SK-N-SH (cell line): ENCODE measurements at regions not wholly inside any gene's neighbourhood (a gene's known extent, or its start where the extent isn't known, plus 50 kb on each side); places are given as distances from the start of the nearest gene placed in this dataset.

Experiments
- CTCF ChIA-PET: fragments of 300-600, 350-600 bp; formaldehyde crosslinking; extraction: SDS; loops from one replicate; lab custom pipeline; 2021; lab: Yijun Ruan, JAX
- POLR2A ChIA-PET: fragments of 350-600 bp; sonication (Branson Sonifier 250); formaldehyde crosslinking; extraction: SDS; loops from one replicate; lab custom pipeline; 2020; ENCODE audit warnings: antibody characterized with exemption, inconsistent platforms; lab: Yijun Ruan, JAX
- DNase-seq: peaks from one replicate; pipeline ENCODE4 v3.0.0; 2012
- H2AFZ ChIP-seq: fragments of 200-600 bp; sonication (generic); 2 replicates; pipeline ENCODE4 v1.8.1; 2016; ENCODE audit warnings: antibody characterized with exemption, mild to moderate bottlenecking, low read depth
- H3F3A ChIP-seq: fragments of 200-600 bp; sonication (generic); replicated peaks from 2 replicates; pipeline ENCODE3; 2016; ENCODE audit warnings: antibody characterized with exemption, mild to moderate bottlenecking; ENCODE audit not compliant: insufficient read depth
- H3K27ac ChIP-seq, 2 experiments: fragments of 200-500 bp in 1 of 2; fragments of 200-600 bp in 1 of 2; sonication (Bioruptor generic) in 1 of 2; sonication (generic), shearing (Covaris generic) in 1 of 2; 2 replicates each; pipeline versions ENCODE4 v1.5.1 to v1.6.1; 2014 to 2016; ENCODE audit warnings: low read depth in 2 of 2, inconsistent platforms in 1 of 2, low read length in 1 of 2, mild to moderate bottlenecking in 1 of 2, mixed read lengths in 1 of 2
- H3K27me3 ChIP-seq: fragments of 200-600 bp; sonication (generic), shearing (Covaris generic); 2 replicates; pipeline ENCODE4 v1.6.1; 2016; ENCODE audit warnings: mixed run types; ENCODE audit not compliant: insufficient read depth
- H3K36me3 ChIP-seq, 2 experiments: fragments of 200-500 bp in 1 of 2; fragments of 200-600 bp in 1 of 2; sonication (Bioruptor generic) in 1 of 2; sonication (generic) in 1 of 2; replicated peaks in 1 of 2; 2 replicates each; pipeline versions ENCODE3 to v1.5.1; 2014 to 2016; ENCODE audit warnings: low read length in 1 of 2, mild to moderate bottlenecking in 1 of 2; ENCODE audit not compliant: insufficient read depth in 2 of 2, control insufficient read depth in 1 of 2
- H3K4me1 ChIP-seq, 2 experiments: fragments of 200-500 bp in 1 of 2; fragments of 200-600 bp in 1 of 2; sonication (Bioruptor generic) in 1 of 2; sonication (generic), shearing (Covaris generic) in 1 of 2; 2 replicates each; pipeline versions ENCODE4 v1.5.1 to v1.6.1; 2014 to 2016; ENCODE audit warnings: low read depth in 1 of 2, low read length in 1 of 2, mixed run types in 1 of 2; ENCODE audit not compliant: insufficient read depth in 2 of 2, control insufficient read depth in 1 of 2
- H3K4me2 ChIP-seq: fragments of 200-600 bp; sonication (generic), shearing (Covaris generic); 2 replicates; pipeline ENCODE4 v1.6.1; 2017; ENCODE audit warnings: mixed run types
- H3K4me3 ChIP-seq, 2 experiments: fragments of 200-500 bp in 1 of 2; fragments of 200-600 bp in 1 of 2; sonication (Bioruptor generic) in 1 of 2; sonication (generic), shearing (Covaris generic) in 1 of 2; 2 replicates each; pipeline versions ENCODE4 v1.5.1 to v1.8.1; 2014 to 2016; ENCODE audit warnings: low read depth in 2 of 2, inconsistent platforms in 1 of 2, low read length in 1 of 2, mild to moderate bottlenecking in 1 of 2, mixed read lengths in 1 of 2, moderate library complexity in 1 of 2
- H3K79me2 ChIP-seq: fragments of 200-600 bp; sonication (generic); 2 replicates; pipeline ENCODE4 v1.8.1; 2017; ENCODE audit warnings: mild to moderate bottlenecking; ENCODE audit not compliant: insufficient read depth
- H3K9ac ChIP-seq: fragments of 200-600 bp; sonication (generic); 2 replicates; pipeline ENCODE4 v1.6.1; 2017; ENCODE audit warnings: mixed run types
- H3K9me2 ChIP-seq: fragments of 200-600 bp; sonication (generic); 2 replicates; pipeline ENCODE4 v1.6.1; 2017; ENCODE audit warnings: mixed run types
- H3K9me3 ChIP-seq: fragments of 200-600 bp; sonication (generic); 2 replicates; pipeline ENCODE4 v1.6.1; 2017; ENCODE audit warnings: mixed run types, mild to moderate bottlenecking, moderate library complexity
- H4K20me1 ChIP-seq: fragments of 200-600 bp; sonication (generic); 2 replicates; pipeline ENCODE4 v1.6.1; 2017; ENCODE audit warnings: mild to moderate bottlenecking, mixed run types; ENCODE audit not compliant: insufficient read depth
- FOSL2 ChIP-seq: IDR thresholded peaks from 2 replicates; pipeline ENCODE4 v1.4.0; 2012; ENCODE audit warnings: low read depth, mild to moderate bottlenecking, moderate library complexity, borderline replicate concordance
- FOXM1 ChIP-seq: IDR thresholded peaks from 2 replicates; pipeline ENCODE4 v1.4.0; 2012; ENCODE audit warnings: low read depth, mild to moderate bottlenecking
- GATA2 ChIP-seq: sonication (generic); formaldehyde crosslinking; IDR thresholded peaks from 2 replicates; pipeline ENCODE4 v1.5.0; 2020; ENCODE audit warnings: mild to moderate bottlenecking, missing genetic modification reagents
- JUND ChIP-seq: IDR thresholded peaks from 2 replicates; pipeline ENCODE4 v1.4.0; 2012
- MEF2A ChIP-seq: IDR thresholded peaks from 2 replicates; pipeline ENCODE4 v1.4.0; 2012; ENCODE audit warnings: low read depth, borderline replicate concordance
- MXI1 ChIP-seq: IDR thresholded peaks from 2 replicates; pipeline ENCODE4 v1.6.1; 2012; ENCODE audit warnings: mild to moderate bottlenecking, low read depth, low read length, improper control_type of control experiment
- POLR2AphosphoS5 ChIP-seq: IDR thresholded peaks from 2 replicates; pipeline ENCODE4 v1.6.1; 2012; ENCODE audit warnings: low read depth, low read length
- TF ChIP-seq, protein P1 (sequence below): IDR thresholded peaks from 2 replicates; pipeline ENCODE4; 2012
- TF ChIP-seq, protein P2 (sequence below): IDR thresholded peaks from 2 replicates; pipeline ENCODE4 v1.4.0; 2012; ENCODE audit warnings: low read depth, borderline replicate concordance
- TF ChIP-seq, protein P3 (sequence below): IDR thresholded peaks from 2 replicates; pipeline ENCODE4 v1.4.0; 2012; ENCODE audit warnings: low read depth

DNA sequence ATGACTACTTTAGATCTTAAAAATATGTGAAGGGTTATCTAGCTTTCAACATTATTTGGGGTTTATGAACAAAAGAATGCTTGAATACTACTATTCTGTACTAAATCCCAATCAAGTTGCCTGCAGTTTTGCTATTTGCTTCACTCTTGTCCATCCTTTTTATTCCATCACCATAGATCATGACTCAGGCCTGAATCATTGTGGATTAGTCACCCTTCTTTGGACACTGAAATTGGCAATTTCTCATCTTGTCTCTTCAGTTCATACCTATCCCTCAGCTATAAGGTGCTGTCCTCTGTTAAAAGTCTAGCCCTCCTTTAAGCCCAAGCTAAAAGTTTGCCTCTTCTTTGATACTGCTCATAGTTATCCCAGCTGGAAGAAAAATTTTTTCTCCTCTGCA is 199.1 kb downstream of the CENPW start:
- Histone ChIP-seq H4K20me1 (no peaks in the 10 kb centered on the region), H3K9me3 (no peaks in the 10 kb centered on the region), H3K4me1 (no peaks in the 10 kb centered on the region), H2AFZ (no peak overlapping the region), H3K9ac (no peak overlapping the region), H3K4me3 (no peak overlapping the region), H3K4me2 (no peak overlapping the region), H3K36me3 (no peaks in the 10 kb centered on the region), H3K9me2 (no peaks in the 10 kb centered on the region), H3K27me3 (no peaks in the 10 kb centered on the region), H3K79me2 (no peaks in the 10 kb centered on the region), H3K27ac (no peak overlapping the region), H3F3A (no peaks in the 10 kb centered on the region)
- POLR2A ChIA-PET, result no interaction called here
- CTCF ChIA-PET, result interaction anchor here (0.8 to 1.4 kb wide), 4 partner anchors 8 to 19 kb away, joined by 3 to 5 read pairs (median 3); no protein-coding TSS in a partner anchor
- DNase-seq, result no peak
- TF ChIP-seq FOSL2 (peak; percentile 70), JUND (peak; percentile 60), POLR2AphosphoS5 (no peak), GATA2 (CRISPR knock-in tag) (no peak), MEF2A (no peak), FOXM1 (no peak), MXI1 (no peak)
- TF ChIP-seq, protein P1, sequence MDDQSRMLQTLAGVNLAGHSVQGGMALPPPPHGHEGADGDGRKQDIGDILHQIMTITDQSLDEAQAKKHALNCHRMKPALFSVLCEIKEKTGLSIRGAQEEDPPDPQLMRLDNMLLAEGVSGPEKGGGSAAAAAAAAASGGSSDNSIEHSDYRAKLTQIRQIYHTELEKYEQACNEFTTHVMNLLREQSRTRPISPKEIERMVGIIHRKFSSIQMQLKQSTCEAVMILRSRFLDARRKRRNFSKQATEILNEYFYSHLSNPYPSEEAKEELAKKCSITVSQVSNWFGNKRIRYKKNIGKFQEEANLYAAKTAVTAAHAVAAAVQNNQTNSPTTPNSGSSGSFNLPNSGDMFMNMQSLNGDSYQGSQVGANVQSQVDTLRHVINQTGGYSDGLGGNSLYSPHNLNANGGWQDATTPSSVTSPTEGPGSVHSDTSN, result peak; percentile 46
- TF ChIP-seq, protein P2, sequence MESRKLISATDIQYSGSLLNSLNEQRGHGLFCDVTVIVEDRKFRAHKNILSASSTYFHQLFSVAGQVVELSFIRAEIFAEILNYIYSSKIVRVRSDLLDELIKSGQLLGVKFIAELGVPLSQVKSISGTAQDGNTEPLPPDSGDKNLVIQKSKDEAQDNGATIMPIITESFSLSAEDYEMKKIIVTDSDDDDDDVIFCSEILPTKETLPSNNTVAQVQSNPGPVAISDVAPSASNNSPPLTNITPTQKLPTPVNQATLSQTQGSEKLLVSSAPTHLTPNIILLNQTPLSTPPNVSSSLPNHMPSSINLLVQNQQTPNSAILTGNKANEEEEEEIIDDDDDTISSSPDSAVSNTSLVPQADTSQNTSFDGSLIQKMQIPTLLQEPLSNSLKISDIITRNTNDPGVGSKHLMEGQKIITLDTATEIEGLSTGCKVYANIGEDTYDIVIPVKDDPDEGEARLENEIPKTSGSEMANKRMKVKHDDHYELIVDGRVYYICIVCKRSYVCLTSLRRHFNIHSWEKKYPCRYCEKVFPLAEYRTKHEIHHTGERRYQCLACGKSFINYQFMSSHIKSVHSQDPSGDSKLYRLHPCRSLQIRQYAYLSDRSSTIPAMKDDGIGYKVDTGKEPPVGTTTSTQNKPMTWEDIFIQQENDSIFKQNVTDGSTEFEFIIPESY, result no peak

DNA sequence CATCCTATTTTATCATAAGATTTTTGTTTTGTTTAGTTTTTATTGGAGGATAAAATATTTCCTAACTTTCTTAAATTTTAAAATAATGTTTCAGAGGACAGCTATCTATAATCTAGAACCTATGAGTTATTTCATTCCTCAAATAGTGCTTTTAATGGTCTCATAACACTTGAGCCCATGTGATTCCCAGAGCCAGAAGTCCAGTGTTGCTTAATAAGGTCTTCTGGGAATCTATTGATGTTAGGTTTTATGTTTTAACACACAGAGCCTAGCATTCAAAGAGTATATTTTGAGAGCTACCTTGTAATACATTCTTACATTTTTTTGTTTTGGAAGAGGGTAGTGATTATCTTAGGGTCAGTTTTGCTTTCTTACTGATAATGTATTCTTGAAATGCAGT is 200.2 kb downstream of the CENPW start:
- no peaks in the 10 kb centered on the region for H3K9me3 ChIP-seq
- no peaks in the 10 kb centered on the region for H4K20me1 ChIP-seq
- no peak overlapping the region for H3K27ac ChIP-seq
- ChIA-PET POLR2A (no interaction called here), CTCF (no interaction called here)
- no peak overlapping the region for H3K4me3 ChIP-seq
- no peaks in the 10 kb centered on the region for H3K4me1 ChIP-seq
- no peaks in the 10 kb centered on the region for H3K36me3 ChIP-seq
- DNase-seq, result no peak
- no peaks in the 10 kb centered on the region for H3K9me2 ChIP-seq
- no peak overlapping the region for H2AFZ ChIP-seq
- H3K9ac ChIP-seq, result no peak overlapping the region
- H3K4me2 ChIP-seq, result no peak overlapping the region
- no peaks in the 10 kb centered on the region for H3K27me3 ChIP-seq
- TF ChIP-seq, protein P3, sequence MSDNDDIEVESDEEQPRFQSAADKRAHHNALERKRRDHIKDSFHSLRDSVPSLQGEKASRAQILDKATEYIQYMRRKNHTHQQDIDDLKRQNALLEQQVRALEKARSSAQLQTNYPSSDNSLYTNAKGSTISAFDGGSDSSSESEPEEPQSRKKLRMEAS, result no peak
- no peak for TF ChIP-seq MXI1
- TF ChIP-seq MEF2A, result no peak
- H3K79me2 ChIP-seq, result no peaks in the 10 kb centered on the region
- H3F3A ChIP-seq, result no peaks in the 10 kb centered on the region
